GM19351 (cell line): ENCODE measurements at regions not wholly inside any gene's neighbourhood (a gene's known extent, or its start where the extent isn't known, plus 50 kb on each side); places are given as distances from the start of the nearest gene placed in this dataset.
"Not testable (repeated sequence)": the region's sequence is repeated elsewhere in the genome, so short reads cannot be mapped to it uniquely, and the experiment has no call there.

ENCODE experiments used
- ATAC-seq: cut with Tn5 transposase; IDR thresholded peaks from one replicate; pipeline ENCODE4 v1.9.1; 2021; ENCODE audit warnings: mild to moderate bottlenecking, moderate library complexity; ENCODE audit not compliant: unreplicated experiment

DNA sequence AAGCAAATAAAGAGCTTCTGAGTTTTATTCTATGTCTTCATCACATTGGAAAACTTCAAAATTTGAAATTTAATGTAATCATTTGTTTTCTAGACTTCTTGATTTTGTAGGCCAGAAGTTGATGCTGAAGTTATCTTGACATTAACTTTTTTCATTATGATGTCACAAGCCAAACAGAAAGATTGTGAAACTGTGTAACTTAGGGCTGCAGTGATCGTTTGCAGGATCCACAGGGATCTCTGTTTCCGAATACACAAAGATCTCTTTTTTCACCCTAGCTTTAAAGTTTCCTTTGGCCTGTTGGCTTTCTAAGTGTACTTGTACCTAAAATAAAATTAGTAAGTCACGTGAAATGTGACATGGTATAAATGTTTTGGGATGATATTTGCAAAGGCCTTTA, 594.9 kb upstream of the CDH2 start:
- ATAC-seq: no peak

DNA sequence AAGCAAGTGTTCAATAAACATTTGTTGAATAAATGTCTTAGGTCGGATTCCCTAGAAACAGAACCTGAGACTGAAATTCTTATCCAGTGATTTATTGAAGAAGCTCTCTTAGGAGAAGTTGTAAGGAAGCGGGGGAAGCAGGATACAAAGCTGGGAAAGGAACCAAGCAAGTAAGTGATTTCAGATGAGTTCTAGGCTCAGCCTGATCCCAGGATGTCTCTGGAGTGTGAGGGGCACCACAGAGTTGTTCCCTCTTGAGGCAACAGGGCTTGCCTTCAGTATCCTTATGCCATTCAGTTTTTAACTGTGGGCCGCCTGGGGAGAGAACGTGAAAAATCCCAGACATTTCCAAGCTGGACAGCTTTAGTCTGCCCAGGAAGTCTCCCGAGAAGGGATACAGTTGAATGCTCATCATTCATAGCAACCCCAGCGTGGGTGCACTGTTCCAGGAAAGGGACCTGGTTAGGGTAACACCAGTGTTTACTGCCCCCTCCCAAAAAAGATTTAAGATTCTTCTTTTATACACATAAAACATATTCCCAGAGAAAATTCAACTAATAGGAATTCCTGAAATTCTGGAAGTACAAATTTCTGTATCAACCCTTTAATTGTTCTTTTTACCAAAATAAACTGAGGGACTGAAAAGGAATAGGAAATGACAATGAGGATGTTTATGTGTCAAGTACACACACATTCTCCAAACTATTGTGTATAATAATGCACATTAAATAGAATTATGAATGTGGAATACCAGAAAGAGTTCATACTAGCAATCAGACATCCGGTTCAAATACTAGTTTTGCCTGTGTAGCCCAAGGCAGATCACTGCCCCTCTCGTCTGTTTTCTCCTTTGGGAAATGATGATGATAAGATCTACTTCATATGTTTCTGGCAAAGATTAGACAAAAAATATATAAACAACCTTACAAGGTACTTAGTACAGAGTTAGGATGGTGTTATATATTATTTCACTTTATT, 592.1 kb upstream of the CDH2 start:
- ATAC-seq: no peak

DNA sequence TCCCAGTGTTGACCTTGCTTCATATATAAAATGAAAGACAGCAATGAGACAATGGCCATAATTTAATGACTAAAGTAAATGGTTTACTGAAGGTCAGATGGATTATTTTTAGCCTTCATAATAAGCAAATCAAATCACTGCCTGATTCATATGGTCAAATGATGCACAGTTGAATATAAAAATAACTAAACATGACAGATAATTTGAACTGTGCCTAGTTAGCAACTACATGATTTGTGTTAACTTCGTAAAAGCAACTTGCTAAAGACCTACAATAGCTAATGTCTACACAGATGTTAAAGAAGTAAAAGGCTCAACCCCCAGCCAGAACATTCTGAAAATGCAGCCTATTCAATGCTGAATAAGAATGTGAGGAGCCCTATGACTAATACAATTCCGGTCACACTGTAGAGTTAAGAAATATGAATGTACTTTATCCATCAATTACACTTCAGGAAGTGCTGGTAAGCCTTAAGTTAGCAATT, 590.8 kb upstream of the CDH2 start:
- ATAC-seq: no peak

DNA sequence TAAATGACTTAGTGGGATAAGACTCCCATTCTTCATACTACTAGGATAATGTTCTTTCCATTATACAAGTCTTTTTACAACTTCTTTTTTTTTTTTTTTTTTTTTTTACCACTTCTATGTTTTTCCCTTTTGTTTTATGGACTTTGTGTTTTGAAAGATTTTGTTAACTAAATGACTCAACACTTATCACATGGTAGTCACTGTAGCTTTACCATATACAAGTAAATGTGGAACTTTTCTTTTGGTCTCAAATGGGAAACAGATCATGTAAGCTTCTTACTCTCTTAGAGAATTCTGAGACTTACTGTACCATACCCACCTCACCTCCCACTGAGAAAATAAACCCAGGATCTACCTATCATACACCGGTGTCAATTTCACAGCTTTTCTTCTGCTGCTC, 590.3 kb upstream of the CDH2 start:
- no peak for ATAC-seq

DNA sequence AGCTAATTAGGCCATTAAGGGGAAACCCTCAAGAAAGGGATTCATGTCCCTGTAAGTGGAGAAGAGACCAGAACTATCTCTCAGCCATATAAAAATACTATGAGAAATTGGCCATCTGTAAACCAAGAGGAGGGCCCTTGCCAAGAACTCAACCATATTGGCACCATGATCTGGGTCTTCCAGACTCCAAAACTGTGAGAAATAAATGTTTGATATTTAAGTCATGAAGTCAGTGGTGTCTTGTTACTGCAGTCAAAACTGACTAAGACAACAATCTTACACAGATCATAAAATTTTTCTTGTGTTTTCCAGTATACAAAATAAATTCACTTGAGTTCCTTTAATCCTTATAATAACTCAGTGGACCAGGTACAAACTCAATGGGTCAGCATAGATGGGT, 589.8 kb upstream of the CDH2 start:
- ATAC-seq: no peak

DNA sequence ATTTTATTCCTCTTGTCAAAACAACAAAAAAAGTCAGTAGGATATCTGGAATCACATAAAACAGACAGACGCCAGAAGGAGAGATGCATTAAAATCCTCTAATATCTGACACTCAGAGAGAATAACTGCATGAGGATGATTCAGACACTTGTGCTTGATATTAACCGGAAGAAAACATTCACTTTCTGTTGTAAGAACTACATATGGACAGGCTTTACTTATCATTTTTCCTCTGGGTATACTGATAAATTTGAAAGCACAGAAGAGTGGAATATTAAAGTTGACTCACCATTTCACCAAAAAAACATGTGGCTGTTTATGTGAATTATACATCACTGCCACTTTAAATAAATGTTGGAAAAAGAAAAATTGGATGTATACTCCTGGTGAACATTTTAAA, 589.1 kb upstream of the CDH2 start:
- no peak for ATAC-seq

DNA sequence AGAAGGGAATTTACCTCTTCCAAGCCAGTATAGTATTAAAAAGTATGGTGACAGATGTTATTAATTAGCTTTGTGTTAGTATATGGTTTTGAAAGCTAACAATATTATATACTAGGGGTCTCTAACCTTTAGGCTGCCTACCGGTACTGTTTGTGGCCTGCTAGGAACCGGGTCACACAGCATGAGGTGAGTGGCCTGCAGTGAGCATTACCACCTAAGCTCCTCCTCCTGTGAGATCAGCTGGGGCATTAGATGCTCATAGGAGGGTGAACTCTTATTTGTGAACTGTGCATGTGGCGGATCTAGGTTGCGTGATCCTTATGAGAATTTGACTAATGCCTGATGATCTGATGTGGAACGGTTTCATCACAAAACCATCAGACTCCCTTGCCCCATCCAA, 583.4 kb upstream of the CDH2 start:
- ATAC-seq: no peak

DNA sequence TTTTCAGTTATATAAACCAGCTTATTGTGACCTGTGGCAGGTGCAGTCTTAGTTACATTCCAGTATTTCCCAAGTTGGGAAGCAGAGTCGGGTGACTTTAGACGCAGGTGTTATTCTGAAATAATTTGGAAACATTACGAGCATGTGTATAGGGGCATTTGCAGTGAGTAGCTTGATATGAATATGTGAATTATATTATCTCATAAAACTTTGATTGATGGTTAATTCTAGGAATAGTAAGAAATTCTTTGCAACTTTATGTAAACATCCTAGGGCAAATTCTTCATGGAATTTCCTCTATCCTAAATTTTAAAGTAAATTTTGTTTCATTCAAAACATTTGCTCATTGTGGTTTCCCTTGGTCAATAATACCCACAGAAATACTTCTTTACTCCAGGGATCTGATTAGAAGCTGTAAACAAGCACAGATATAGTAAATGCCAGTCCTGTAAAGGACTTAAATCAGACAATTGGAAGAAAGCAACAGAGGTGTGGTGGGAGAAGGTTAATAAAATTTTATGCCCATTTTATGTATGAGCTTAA, 580.6 kb upstream of the CDH2 start:
- no peak for ATAC-seq

DNA sequence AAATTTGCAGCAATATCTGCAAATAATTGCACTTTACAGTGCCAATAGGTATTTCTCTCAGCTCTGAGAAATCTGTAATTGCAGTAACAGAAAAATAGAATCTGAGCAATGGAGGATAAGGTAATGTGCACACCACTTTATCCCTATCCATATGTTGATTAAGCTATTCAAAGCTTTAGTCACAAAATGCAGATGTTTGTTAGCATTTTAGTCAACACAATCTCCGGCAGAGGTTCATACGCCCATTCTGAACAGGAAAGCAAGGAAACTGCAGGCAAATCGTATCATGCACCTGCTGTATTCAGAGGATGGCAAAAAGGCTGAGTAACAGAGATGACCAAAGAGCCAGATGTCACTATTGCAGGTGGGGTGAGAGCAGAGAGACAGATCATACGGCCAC, 566.2 kb upstream of the CDH2 start:
- ATAC-seq: no peak

DNA sequence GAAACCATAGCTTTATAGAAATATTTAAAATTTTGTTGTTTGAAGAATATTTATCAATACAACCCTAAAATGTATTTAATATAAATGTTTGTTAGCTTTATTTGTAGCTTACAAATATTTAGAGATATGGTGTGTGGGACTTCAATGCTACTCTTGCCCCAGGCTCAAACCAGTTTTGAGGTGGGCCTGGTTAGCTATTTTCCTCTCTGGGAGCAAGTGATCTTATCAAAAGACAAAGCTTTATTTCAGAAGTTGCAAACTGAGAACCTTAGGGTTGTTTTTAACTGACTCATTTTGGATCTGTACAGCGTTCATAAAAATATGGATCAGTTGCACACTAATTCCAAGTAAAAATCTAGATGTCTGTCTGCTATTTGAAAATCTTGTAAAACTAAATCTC, 563.6 kb upstream of the CDH2 start:
- ATAC-seq: no peak

DNA sequence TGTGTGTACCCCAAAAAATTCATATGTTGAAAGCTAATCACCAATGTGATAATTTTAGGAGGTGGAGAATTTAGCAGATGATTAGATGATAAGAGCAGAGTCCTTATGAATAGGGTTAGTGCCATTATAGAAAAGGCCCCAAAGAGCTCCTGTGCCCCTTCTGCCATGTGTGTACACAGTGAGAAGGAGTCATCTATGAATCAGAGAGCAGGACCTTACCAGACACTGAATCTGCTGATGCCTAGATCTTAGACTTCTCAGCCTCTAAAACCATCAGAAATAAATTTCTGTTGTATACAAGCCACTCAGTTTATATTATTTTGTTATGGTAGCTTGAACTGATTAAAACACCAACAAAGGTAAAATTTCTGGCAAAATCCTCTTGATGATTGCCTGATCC, 560.0 kb upstream of the CDH2 start:
- no peak for ATAC-seq

DNA sequence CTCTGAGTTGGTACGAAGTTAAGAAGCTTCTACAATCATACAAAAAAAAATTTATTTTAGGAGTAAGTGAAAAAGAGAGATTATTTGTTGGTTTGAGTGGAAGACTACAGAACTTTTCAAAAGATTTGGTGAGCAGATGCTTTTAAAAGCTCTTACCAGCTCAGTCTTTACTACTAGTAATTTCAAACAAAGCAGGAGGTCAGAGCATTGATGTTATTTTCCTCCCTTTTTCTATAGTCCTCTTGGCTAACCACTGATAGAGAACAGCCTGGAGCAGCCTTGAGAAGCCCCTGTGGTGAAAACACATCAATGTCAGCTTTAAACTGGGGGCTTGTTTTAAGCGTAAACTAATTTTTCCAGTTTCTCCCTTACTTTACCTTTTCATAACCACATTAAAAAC, 559.3 kb upstream of the CDH2 start:
- no peak for ATAC-seq

DNA sequence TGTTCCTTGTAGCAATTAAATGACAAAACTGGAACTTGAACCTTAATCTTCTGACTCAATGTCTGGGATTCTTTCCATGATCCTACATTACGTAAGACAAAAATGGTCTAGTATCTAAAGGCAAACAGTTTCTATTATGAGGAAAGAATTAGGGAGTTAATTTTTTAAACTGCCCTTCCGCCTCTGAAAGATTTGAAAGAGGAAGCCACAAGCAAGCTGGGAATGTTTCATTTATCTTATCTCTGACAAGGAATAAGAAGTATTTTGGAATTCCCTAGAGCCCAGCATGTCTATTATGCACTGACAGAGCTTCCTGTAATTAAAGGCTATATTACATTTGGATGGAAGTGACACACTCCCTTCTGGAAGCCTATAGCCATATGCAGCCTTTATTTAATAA, 558.8 kb upstream of the CDH2 start:
- ATAC-seq: no peak

DNA sequence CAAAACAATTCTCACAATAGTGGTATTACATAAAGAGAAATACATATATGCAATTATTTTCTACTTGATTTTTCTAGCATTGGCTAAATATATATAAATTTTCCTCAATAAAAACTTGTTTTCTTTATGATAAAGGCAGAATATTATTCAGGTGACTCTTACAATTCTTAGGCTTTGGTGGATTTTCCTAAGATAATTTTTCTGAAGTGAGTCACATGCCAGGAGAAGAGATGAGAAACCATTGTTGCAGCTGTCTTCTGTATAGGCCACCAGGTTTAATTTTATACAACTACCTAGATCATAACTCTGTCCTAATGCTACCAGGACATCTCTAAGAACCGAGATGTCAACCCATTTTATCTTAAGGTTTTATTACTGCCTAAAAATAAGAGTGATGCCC, 552.4 kb upstream of the CDH2 start:
- no peak for ATAC-seq

DNA sequence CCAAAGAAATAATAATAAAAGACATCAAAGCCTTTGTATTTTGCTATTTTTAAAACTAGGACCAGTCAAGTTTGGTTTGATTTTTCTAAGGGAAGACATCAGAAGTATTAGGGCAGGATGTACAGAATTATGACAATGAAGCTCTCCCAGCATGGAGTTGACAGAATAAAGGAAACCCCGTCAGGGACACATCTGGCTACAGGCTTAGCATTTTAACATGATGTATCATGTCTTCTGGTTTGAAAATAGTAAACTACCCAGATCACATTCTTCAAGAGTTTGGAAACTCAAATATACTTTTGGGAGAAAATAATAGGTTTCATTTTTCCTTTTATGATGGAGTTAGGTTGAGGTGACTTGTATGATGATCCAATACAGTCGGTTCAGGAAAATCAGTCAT, 552.0 kb upstream of the CDH2 start:
- ATAC-seq: no peak

DNA sequence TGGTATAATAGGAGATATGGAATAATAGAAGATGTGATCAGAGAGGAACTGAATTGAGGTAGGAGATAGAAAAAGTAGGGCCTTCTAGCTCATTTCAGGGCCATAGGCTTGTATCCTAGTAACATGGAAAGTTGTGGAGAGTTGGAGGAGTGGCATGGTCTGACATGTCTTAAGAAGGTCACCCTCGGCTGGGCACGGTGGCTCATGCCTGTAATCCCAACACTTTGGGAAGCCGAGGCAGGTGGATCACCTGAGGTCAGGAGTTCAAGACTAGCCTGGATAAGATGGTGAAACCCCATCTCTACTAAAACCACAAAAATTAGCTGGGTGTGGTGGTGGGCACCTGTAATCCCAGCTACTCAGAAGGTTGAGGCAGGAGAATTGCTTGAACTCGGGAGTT, 550.3 kb upstream of the CDH2 start:
- not testable (repeated sequence) for ATAC-seq

DNA sequence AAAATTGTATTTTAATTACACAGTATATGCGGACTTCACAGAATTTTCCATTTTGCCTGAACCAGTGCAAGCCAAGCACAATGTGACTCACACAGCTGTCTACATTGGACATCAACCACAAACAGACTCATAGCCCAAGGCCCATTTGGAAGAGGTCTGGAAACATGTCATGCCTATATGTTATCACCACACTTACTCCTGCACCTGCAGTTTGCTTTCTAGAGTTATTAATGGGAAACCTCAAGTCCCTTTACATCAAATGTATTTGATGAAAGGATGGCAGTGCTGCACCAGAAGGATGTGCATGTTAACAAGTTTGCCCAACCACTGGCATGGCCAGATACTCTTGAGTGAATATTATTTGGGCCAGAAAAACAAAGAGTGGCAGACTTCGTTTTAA, 548.9 kb upstream of the CDH2 start:
- ATAC-seq: no peak

DNA sequence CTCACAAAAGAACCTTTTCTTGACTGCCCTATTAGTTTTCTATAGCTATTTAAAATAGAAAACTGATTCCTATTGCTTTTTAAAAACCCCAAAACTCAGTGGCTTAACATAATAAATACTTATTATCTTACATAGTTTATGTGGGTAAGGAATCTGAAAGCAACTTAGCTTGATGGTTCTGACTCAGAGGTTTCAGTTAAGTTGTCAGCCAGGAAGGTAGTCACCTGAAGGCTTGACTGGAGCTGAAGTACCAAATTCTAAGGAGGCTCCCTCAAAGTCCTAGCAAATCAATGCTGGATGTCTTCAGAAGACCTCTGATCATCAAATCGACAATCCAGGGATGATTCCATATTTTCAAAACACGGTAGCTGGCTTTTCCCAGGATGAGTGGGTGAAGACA, 546.6 kb upstream of the CDH2 start:
- ATAC-seq: no peak

DNA sequence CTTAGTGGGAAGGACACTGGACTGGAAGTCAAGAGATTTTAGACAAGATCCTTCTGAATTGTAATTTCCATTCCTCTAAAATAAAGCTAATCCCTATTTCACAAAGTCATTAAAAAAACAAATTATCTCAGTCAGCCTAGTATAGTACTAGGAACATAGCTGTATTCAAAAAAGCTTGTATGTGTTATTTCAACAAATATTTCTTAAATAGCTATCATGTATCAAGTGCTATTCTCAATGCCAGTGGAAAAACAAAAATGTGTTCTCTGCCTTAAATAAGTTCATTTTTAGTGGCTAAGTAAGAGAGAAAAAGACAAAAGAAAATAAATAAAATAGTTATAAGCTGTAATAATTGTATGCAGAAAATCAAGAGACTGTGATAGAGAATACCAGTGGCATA, 541.8 kb upstream of the CDH2 start:
- no peak for ATAC-seq

DNA sequence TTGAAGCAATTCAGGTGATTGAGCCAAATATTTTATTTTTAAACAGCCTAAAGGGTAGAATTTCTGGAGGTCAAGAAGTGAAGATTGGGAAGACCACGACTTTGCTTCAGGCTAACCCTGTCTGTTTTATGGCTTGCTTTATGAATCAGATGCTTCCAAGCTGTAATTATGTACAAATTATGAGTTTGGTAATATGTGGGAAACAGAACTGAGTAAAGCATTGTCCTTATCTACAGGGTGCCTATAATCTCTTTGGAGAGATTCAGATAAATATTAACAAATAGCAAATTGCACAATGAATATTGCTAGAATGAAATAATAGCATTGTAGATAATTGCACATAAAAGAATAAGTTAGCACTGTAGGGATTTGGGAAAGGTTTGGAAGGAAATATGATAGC, 539.4 kb upstream of the CDH2 start:
- no peak for ATAC-seq

DNA sequence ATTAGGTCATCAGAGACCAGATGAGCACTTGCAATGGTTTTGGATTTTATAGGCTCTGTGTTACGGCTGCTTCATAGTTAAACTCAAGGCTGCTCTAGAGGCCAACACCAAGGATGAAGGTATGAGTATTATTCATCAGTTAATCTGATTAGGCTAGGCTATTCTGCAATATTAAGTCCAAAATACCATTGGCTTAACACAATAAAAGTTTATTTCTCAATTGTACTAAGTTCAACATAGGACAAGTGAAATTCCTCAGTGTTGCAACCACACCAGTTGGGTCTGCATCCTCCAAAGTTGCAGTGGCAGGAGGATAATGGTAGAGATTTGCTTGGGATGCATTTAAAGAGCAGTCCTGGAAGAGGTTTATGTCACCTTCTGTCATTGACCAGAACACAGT, 538.3 kb upstream of the CDH2 start:
- no peak for ATAC-seq

DNA sequence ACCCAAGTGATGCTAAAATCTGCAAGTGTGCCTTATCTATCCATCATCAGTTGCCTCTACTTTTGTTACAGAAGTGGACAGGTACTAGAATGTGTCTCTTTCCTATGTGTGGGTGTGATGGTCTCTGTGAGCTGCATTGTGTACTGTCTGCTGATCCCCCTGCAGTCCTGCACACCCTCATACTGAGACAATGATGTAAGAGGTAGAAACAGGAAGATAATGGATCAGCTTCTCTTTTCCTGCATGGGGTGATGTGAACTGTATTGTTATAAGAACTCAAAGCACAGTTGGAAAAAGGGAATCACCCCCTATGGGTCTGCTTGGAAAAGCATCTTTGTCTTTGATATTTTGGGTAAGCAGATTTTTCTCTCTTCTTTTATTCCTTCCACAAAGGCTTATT, 537.6 kb upstream of the CDH2 start:
- no peak for ATAC-seq
